ENCODE measurements at regions not wholly inside any gene's neighbourhood (a gene's known extent, or its start where the extent isn't known, plus 50 kb on each side); places are given as distances from the start of the nearest gene placed in this dataset.
"Not testable (repeated sequence)": the region's sequence is repeated elsewhere in the genome, so short reads cannot be mapped to it uniquely, and the experiment has no call there.

- no peak overlapping the region for H3K27ac ChIP-seq
- TF ChIP-seq ZFX (IDR thresholded peaks at IDR 0.05): no peak
Measured at GRCh38 chr2:77578354-77578753, 56.2 kb upstream of the LRRTM4 start.

GRCh38 chr2:77579076-77579769, 57.0 kb upstream of the LRRTM4 start:
- no peak overlapping the region for H3K27ac ChIP-seq
- TF ChIP-seq ZFX (IDR thresholded peaks at IDR 0.05): no peak
- TF ChIP-seq CTCF (conservative IDR thresholded peaks at IDR 0.05): no peak

- no peak overlapping the region for H3K27ac ChIP-seq
- TF ChIP-seq ZFX (IDR thresholded peaks at IDR 0.05) (no peak), CTCF (conservative IDR thresholded peaks at IDR 0.05) (no peak)
Measured at GRCh38 chr2:77588438-77588837, 66.3 kb upstream of the LRRTM4 start.

GRCh38 chr2:77590298-77590917, 68.2 kb upstream of the LRRTM4 start:
- TF ChIP-seq CTCF (conservative IDR thresholded peaks at IDR 0.05): no peak
- no peak for TF ChIP-seq ZFX (IDR thresholded peaks at IDR 0.05)

GRCh38 chr2:77592955-77593354, 70.8 kb upstream of the LRRTM4 start:
- not testable (repeated sequence) for H3K27ac ChIP-seq

More at GRCh38 chr2:77590298-77590917, 68.2 kb upstream of the LRRTM4 start:
- H3K27ac ChIP-seq: no peak overlapping the region

- no peak overlapping the region for H3K27ac ChIP-seq
- TF ChIP-seq ZFX (IDR thresholded peaks at IDR 0.05) (no peak), CTCF (conservative IDR thresholded peaks at IDR 0.05) (no peak)
Measured at GRCh38 chr2:77602771-77603170, 80.6 kb upstream of the LRRTM4 start.

- TF ChIP-seq ZFX (IDR thresholded peaks at IDR 0.05) (no peak), CTCF (conservative IDR thresholded peaks at IDR 0.05) (no peak)
- no peak overlapping the region for H3K27ac ChIP-seq
Measured at GRCh38 chr2:77604953-77605929, 83.1 kb upstream of the LRRTM4 start.

- TF ChIP-seq CTCF (conservative IDR thresholded peaks at IDR 0.05) (no peak), ZFX (IDR thresholded peaks at IDR 0.05) (no peak)
- no peak overlapping the region for H3K27ac ChIP-seq
Measured at GRCh38 chr2:77608510-77608909, 86.3 kb upstream of the LRRTM4 start.
